Kidney (tissue), 13 donors: ENCODE measurements at regions not wholly inside any gene's neighbourhood (a gene's known extent, or its start where the extent isn't known, plus 50 kb on each side); places are given as distances from the start of the nearest gene placed in this dataset.

Source experiments
- DNase-seq, 5 donors: peaks; one replicate each; pipeline ENCODE4 v3.0.0-alpha.2; 2013 to 2020
- FAIRE-seq: peaks from 2 replicates; lab custom pipeline; 2012; peaks lifted over from hg19 to GRCh38; lab: Jason Lieb, UNC
- H3K27ac ChIP-seq, 2 donors: one replicate each; pipeline ENCODE4 v1.7.0; 2013; ENCODE audit warnings: low read depth in 2 of 2, low read length in 2 of 2, inconsistent platforms in 1 of 2
- H3K27me3 ChIP-seq: one replicate; pipeline ENCODE4 v1.7.1; 2013; ENCODE audit warnings: low read length, inconsistent platforms; ENCODE audit not compliant: control insufficient read depth, insufficient read depth
- H3K36me3 ChIP-seq, 3 donors: one replicate each; pipeline versions ENCODE4 v1.7.0 to v1.7.1; 2013; ENCODE audit warnings: low read length in 3 of 3, control low read depth in 1 of 3, inconsistent platforms in 1 of 3; ENCODE audit not compliant: insufficient read depth in 3 of 3, control insufficient read depth in 2 of 3
- H3K4me1 ChIP-seq, 3 donors: one replicate each; pipeline versions ENCODE4 v1.7.0 to v1.7.1; 2013; ENCODE audit warnings: low read length in 3 of 3, inconsistent platforms in 1 of 3, low read depth in 1 of 3; ENCODE audit not compliant: control insufficient read depth in 2 of 3, insufficient read depth in 2 of 3
- H3K4me3 ChIP-seq, 3 donors: one replicate each; pipeline versions ENCODE4 v1.7.0 to v1.8.1; 2013; ENCODE audit warnings: low read length in 3 of 3, control low read depth in 1 of 3, inconsistent platforms in 1 of 3
- H3K9ac ChIP-seq, 3 donors: one replicate each; pipeline versions ENCODE4 v1.7.0 to v1.7.1; 2013; ENCODE audit warnings: low read length in 3 of 3, control low read depth in 1 of 3, inconsistent platforms in 1 of 3
- H3K9me3 ChIP-seq, 3 donors: one replicate each; pipeline versions ENCODE4 v1.7.0 to v1.7.1; 2013; ENCODE audit warnings: low read length in 3 of 3, control low read depth in 1 of 3, inconsistent platforms in 1 of 3; ENCODE audit not compliant: control insufficient read depth in 2 of 3, insufficient read depth in 1 of 3
- intact Hi-C: fragments of 100-400 bp; cut with DNase I; formaldehyde crosslinking; loops from one replicate; pipeline ENCODE4 v1.11.1; 2022
- TF ChIP-seq, protein P1 (sequence below): IDR thresholded peaks from 3 replicates; pipeline ENCODE4 v1.5.1; 2012; ENCODE audit warnings: mild to moderate bottlenecking, moderate library complexity, borderline replicate concordance; ENCODE audit not compliant: insufficient read depth; ENCODE audit errors: extremely low read depth
- donor health status: control.
- donor health status: control.
- donor health status: control.
- donor health status: control.
- donor health status: control.
- donor health status: DM: yes; HTN: yes; CAD: no.
- donor health status: Normal renal cell carcinoma (clear cell type).

- Histone ChIP-seq H3K4me1 (no peaks in the 10 kb centered on the region), H3K27ac (no peak overlapping the region), H3K27me3 (no peaks in the 10 kb centered on the region), H3K36me3 (no peaks in the 10 kb centered on the region), H3K9ac (no peak overlapping the region), H3K9me3 (no peaks in the 10 kb centered on the region), H3K4me3 (no peak overlapping the region)
- DNase-seq (no peak), FAIRE-seq (no peak)
- intact Hi-C loops = no loop called here
- TF ChIP-seq, protein P1, sequence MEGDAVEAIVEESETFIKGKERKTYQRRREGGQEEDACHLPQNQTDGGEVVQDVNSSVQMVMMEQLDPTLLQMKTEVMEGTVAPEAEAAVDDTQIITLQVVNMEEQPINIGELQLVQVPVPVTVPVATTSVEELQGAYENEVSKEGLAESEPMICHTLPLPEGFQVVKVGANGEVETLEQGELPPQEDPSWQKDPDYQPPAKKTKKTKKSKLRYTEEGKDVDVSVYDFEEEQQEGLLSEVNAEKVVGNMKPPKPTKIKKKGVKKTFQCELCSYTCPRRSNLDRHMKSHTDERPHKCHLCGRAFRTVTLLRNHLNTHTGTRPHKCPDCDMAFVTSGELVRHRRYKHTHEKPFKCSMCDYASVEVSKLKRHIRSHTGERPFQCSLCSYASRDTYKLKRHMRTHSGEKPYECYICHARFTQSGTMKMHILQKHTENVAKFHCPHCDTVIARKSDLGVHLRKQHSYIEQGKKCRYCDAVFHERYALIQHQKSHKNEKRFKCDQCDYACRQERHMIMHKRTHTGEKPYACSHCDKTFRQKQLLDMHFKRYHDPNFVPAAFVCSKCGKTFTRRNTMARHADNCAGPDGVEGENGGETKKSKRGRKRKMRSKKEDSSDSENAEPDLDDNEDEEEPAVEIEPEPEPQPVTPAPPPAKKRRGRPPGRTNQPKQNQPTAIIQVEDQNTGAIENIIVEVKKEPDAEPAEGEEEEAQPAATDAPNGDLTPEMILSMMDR = no peak
These were observed 110.7 kb upstream of the OLFM3 start for GRCh38 chr1:102107441-102107840.

GRCh38 chr1:102105931-102106550, 109.3 kb upstream of the OLFM3 start:
- intact Hi-C loops = no loop called here
- FAIRE-seq = no peak
- TF ChIP-seq, protein P1 = no peak

GRCh38 chr1:102103646-102104045, 106.9 kb upstream of the OLFM3 start:
- TF ChIP-seq, protein P1 = no peak
- H3K4me1 ChIP-seq = no peaks in the 10 kb centered on the region
- H3K36me3 ChIP-seq = no peaks in the 10 kb centered on the region
- H3K4me3 ChIP-seq = no peak overlapping the region
- no peaks in the 10 kb centered on the region for H3K9me3 ChIP-seq
- FAIRE-seq (no peak), DNase-seq (no peak)
- H3K9ac ChIP-seq = no peak overlapping the region
- H3K27me3 ChIP-seq = no peaks in the 10 kb centered on the region
- intact Hi-C loops = no loop called here
- no peak overlapping the region for H3K27ac ChIP-seq

More at GRCh38 chr1:102105931-102106550, 109.3 kb upstream of the OLFM3 start:
- no peak overlapping the region for H3K27ac ChIP-seq
- no peak overlapping the region for H3K9ac ChIP-seq
- no peaks in the 10 kb centered on the region for H3K27me3 ChIP-seq
- no peaks in the 10 kb centered on the region for H3K36me3 ChIP-seq
- H3K9me3 ChIP-seq = no peaks in the 10 kb centered on the region
- H3K4me1 ChIP-seq = no peaks in the 10 kb centered on the region
- DNase-seq = no peak
- H3K4me3 ChIP-seq = no peak overlapping the region
